ENCODE measurements at regions not wholly inside any gene's neighbourhood (a gene's known extent, or its start where the extent isn't known, plus 50 kb on each side); places are given as distances from the start of the nearest gene placed in this dataset.
A peak's percentile ranks its signal among the peaks of the same experiment; 100 is the strongest.

GRCh38 chr6:74605922-74606581, 599.8 kb downstream of the COL12A1 start:
- intact Hi-C loops (cut with DNase I; ENCODE audit: low total_unique reads), result no loop called here
- H3K36me3 ChIP-seq, result no peaks in the 10 kb centered on the region
- no peak for TF ChIP-seq POLR2A (IDR thresholded peaks at IDR 0.05)
- TF ChIP-seq CTCF (IDR thresholded peaks at IDR 0.05), result no peak
- 76 to 79% methylated on average over 3 of the region's 3 CpGs for WGBS, 2 donors (ENCODE audit: low coverage in 1 of 2)
- no peak overlapping the region for H3K4me3 ChIP-seq
- no peaks in the 10 kb centered on the region for H3K27me3 ChIP-seq
- no peaks in the 10 kb centered on the region for H3K9me3 ChIP-seq
- no peak for DNase-seq
- peak overlapping the region in 3 of 4 donors; percentile 16 to 47 (median 17) for H3K27ac ChIP-seq
- H3K4me1 ChIP-seq, result peaks cover 0 to 4% (median 1%) of the 10 kb centered on the region in 4 donors
- in situ Hi-C loops (cut with MboI; ENCODE audit: low pct_ligation_motif_present in 1 of 4, low pct_unique_long_range_greater_than_20kb in 1 of 4, low sequenced_read_pairs in 3 of 4), result no loop called here

- no peak for DNase-seq
- 54 to 64% methylated on average over 3 of the region's 3 CpGs for WGBS, 2 donors (ENCODE audit: low coverage in 1 of 2)
- no peaks in the 10 kb centered on the region for H3K36me3 ChIP-seq
- no peaks in the 10 kb centered on the region for H3K27me3 ChIP-seq
- no peaks in the 10 kb centered on the region for H3K9me3 ChIP-seq
- intact Hi-C loops (cut with DNase I; ENCODE audit: low total_unique reads), result no loop called here
- peaks cover 0 to 4% (median 1%) of the 10 kb centered on the region in 4 donors for H3K4me1 ChIP-seq
- no peak overlapping the region for H3K4me3 ChIP-seq
- in situ Hi-C loops (cut with MboI; ENCODE audit: low pct_ligation_motif_present in 1 of 4, low pct_unique_long_range_greater_than_20kb in 1 of 4, low sequenced_read_pairs in 3 of 4), result no loop called here
- TF ChIP-seq POLR2A (IDR thresholded peaks at IDR 0.05) (no peak), EP300 (IDR thresholded peaks at IDR 0.05; ENCODE audit: low read depth) (no peak), CTCF (IDR thresholded peaks at IDR 0.05) (no peak), POLR2AphosphoS5 (IDR thresholded peaks at IDR 0.05) (no peak)
- no peak overlapping the region for H3K27ac ChIP-seq
Observed at GRCh38 chr6:74604279-74604678, 601.6 kb downstream of the COL12A1 start.

GRCh38 chr6:74603322-74604076, 602.4 kb downstream of the COL12A1 start:
- Histone ChIP-seq H3K27ac (no peak overlapping the region), H3K4me1 (peaks cover 0 to 4% (median 1%) of the 10 kb centered on the region in 4 donors), H3K4me3 (no peak overlapping the region), H3K27me3 (no peaks in the 10 kb centered on the region), H3K36me3 (no peaks in the 10 kb centered on the region), H3K9me3 (no peaks in the 10 kb centered on the region)
- TF ChIP-seq POLR2AphosphoS5 (IDR thresholded peaks at IDR 0.05), result no peak
- TF ChIP-seq CTCF (IDR thresholded peaks at IDR 0.05), result no peak
- TF ChIP-seq EP300 (IDR thresholded peaks at IDR 0.05; ENCODE audit: low read depth), result no peak
- no peak for TF ChIP-seq POLR2A (IDR thresholded peaks at IDR 0.05)
- 65 to 68% methylated on average over 2 of the region's 2 CpGs for WGBS, 2 donors (ENCODE audit: low coverage in 1 of 2)
- in situ Hi-C loops (cut with MboI; ENCODE audit: low pct_ligation_motif_present in 1 of 4, low pct_unique_long_range_greater_than_20kb in 1 of 4, low sequenced_read_pairs in 3 of 4) (no loop called here), intact Hi-C loops (cut with DNase I; ENCODE audit: low total_unique reads) (no loop called here)
- no peak for DNase-seq

GRCh38 chr6:74602206-74602605, 603.6 kb downstream of the COL12A1 start:
- no peak for DNase-seq
- intact Hi-C loops (cut with DNase I; ENCODE audit: low total_unique reads), result no loop called here
- in situ Hi-C loops (cut with MboI; ENCODE audit: low pct_ligation_motif_present in 1 of 4, low pct_unique_long_range_greater_than_20kb in 1 of 4, low sequenced_read_pairs in 3 of 4), result no loop called here
- TF ChIP-seq POLR2A (IDR thresholded peaks at IDR 0.05) (no peak), POLR2AphosphoS5 (IDR thresholded peaks at IDR 0.05) (no peak)
- Histone ChIP-seq H3K36me3 (no peaks in the 10 kb centered on the region), H3K9me3 (no peaks in the 10 kb centered on the region), H3K27me3 (no peaks in the 10 kb centered on the region), H3K4me3 (no peak overlapping the region), H3K27ac (no peak overlapping the region), H3K4me1 (peaks cover 0 to 3% (median under 1%) of the 10 kb centered on the region in 4 donors)
- WGBS, 2 donors (ENCODE audit: low coverage in 1 of 2), result 89 to 96% methylated on average over 3 of the region's 3 CpGs

Data from transverse colon (tissue), 4 donors.